C4-2B (cell line): ENCODE measurements at regions not wholly inside any gene's neighbourhood (a gene's known extent, or its start where the extent isn't known, plus 50 kb on each side); places are given as distances from the start of the nearest gene placed in this dataset.

Experiments used
- H3K27ac ChIP-seq: fragments of 450-650 bp; 2 replicates; pipeline ENCODE4 v1.5.1; 2017
- ZFX ChIP-seq: fragments of 450-650 bp; IDR thresholded peaks from 2 replicates; pipeline ENCODE4 v1.6.1; 2017
- TF ChIP-seq, protein P1 (sequence below): fragments of 450-650 bp; conservative IDR thresholded peaks from 2 replicates; pipeline ENCODE4 v1.5.1; 2017; ENCODE audit warnings: mild to moderate bottlenecking

DNA sequence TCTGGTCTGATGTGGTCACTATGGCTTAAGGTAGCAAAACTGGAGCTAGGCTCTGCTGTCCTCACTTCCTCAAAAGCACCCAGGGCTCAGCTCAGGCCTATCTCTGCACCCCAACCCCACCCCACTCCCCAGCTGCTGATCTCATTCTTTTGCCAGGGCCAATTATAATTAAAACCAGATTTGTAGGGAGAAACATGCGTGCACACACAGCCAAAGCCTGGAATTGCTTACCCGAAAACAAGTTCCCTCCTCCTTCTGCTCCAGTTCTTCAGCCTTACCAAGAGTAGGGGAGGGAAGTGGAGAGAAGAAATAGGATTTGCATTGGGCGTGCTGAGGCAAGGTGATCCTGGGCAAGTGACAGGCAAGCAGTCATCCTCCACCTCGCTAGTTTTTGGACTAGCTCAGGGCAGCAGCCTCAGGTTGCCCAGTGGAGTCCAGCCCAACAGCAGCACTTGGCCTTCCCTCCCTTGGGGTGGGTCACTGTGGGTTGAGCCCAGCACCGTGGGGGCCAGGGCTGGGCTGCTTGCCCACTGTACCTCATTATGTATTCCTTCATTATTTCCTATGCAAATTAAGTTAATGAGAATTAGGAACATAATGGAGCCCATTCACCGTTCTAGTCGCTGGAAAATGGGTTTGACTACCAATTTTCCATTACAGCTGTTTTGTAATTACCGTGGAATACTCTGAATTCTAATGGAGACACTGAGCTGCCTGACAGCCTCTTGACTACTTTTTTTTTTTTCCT is 199.1 kb upstream of the CELF4 start:
- no peak for TF ChIP-seq ZFX
- TF ChIP-seq, protein P1, sequence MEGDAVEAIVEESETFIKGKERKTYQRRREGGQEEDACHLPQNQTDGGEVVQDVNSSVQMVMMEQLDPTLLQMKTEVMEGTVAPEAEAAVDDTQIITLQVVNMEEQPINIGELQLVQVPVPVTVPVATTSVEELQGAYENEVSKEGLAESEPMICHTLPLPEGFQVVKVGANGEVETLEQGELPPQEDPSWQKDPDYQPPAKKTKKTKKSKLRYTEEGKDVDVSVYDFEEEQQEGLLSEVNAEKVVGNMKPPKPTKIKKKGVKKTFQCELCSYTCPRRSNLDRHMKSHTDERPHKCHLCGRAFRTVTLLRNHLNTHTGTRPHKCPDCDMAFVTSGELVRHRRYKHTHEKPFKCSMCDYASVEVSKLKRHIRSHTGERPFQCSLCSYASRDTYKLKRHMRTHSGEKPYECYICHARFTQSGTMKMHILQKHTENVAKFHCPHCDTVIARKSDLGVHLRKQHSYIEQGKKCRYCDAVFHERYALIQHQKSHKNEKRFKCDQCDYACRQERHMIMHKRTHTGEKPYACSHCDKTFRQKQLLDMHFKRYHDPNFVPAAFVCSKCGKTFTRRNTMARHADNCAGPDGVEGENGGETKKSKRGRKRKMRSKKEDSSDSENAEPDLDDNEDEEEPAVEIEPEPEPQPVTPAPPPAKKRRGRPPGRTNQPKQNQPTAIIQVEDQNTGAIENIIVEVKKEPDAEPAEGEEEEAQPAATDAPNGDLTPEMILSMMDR: no peak
- H3K27ac ChIP-seq: no peak overlapping the region

GRCh38 chr18:37762076-37762621 is 196.6 kb upstream of the CELF4 start:
- TF ChIP-seq ZFX: no peak
- TF ChIP-seq, protein P1: no peak
- H3K27ac ChIP-seq: no peak overlapping the region

GRCh38 chr18:37754141-37754540 is 188.5 kb upstream of the CELF4 start:
- TF ChIP-seq, protein P1: no peak
- TF ChIP-seq ZFX: no peak
- no peak overlapping the region for H3K27ac ChIP-seq

DNA sequence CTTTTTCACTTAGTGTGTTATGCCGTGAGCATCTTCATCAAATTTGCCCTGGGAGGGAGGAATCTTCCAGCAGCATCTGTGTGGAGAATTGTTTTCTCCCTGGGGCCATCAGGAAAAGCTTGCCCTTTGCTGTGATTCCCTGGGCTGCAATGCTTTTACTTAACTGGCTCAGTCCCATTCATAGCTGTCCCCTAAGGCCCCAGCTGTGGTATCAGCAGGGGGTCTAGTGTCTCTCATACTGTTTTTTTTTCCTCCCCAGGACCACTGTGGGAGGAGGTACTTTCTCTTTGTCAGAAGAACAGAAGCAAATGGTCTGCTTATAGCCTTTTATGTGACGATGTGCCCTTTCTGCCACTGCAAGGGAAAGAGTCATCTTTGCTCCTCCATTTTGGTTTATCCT is 176.8 kb upstream of the CELF4 start:
- TF ChIP-seq ZFX: no peak
- TF ChIP-seq, protein P1: no peak

DNA sequence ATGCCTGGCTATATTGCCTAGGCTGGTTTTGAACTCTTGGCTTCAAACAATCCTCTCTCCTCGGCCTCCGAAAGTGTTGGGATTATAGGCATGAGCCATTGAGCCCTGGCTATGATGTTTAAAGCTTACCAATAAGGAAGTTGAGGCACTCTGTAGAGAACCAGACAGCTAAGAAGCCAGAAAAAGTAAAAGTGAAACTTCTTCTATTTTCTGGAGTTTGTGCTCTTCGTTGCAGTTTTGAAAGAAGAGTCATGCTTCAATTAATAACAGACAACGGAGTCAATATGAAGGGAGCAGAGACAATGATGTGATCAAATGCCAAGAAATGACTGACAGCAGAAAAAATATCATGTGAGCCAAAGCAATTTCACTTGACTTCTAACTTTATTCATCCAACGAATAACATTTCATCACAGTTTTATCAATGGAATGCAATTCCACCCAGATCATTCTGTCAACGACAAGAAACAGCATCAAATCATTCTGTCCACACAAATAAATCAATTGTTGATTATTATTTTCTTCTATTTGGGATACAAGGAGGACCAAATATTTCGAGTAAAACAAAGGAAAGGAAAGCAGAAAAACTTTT is 175.5 kb upstream of the CELF4 start:
- TF ChIP-seq, protein P1: no peak
- TF ChIP-seq ZFX: no peak
- no peak overlapping the region for H3K27ac ChIP-seq

More for the DNA sequence above, 176.8 kb upstream of the CELF4 start:
- no peak overlapping the region for H3K27ac ChIP-seq

DNA sequence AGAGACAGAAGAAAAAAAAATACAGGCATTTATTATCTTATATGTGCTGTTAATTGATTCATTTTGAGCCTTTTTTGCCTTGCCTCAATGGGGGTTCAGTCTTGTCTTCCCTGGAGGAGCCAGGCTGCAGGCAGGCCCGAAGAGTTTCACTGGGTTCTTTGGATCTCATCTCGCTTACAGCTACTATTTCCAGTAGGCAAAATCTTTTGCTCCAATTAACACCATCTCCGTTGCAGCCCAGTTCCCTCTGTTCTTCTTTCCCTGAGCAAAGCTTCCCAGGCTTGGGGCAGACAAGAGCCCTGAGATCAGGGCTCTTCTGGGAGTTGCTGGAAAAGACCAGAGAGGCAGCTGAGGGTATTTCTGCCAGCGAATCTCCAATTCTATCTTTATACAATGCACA is 168.8 kb upstream of the CELF4 start:
- no peak overlapping the region for H3K27ac ChIP-seq
- no peak for TF ChIP-seq ZFX
- TF ChIP-seq, protein P1: no peak

DNA sequence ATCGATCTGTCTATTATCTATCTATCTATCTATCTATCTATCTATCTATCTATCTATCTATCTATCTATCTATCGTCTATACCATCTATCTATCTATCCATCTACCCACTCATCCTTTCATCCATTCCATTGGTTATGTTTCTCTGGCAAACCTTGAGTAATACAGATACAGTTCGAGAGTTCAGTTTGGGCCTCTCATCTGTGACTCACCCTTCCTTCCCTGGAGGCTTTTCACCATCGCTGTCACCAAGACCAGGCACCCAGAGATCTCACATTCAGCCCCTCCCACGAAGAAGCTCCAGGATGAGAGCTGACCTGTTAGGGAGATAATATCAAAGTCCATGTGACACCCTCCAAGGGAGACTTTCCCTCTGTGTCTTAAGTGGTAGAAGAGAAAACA is 164.1 kb upstream of the CELF4 start:
- no peak for TF ChIP-seq ZFX
- TF ChIP-seq, protein P1: no peak
- H3K27ac ChIP-seq: no peak overlapping the region
